ENCODE measurements at regions not wholly inside any gene's neighbourhood (a gene's known extent, or its start where the extent isn't known, plus 50 kb on each side); places are given as distances from the start of the nearest gene placed in this dataset.
"Not testable (repeated sequence)": the region's sequence is repeated elsewhere in the genome, so short reads cannot be mapped to it uniquely, and the experiment has no call there.

- WGBS, 3 donors = 64 to 71% (median 70%) methylated on average over 2 of the region's 2 CpGs
- intact Hi-C loops (cut with DNase I) = no loop called here
Measured at GRCh38 chr1:82141390-82141789, 340.7 kb downstream of the ADGRL2 start.

GRCh38 chr1:82139751-82140468 lies 339.2 kb downstream of the ADGRL2 start:
- WGBS, 3 donors = 94 to 98% (median 96%) methylated on average over 8 of the region's 8 CpGs
- Histone ChIP-seq H3K27ac (no peak overlapping the region), H3K4me3 (no peak overlapping the region), H3K36me3 (no peaks in the 10 kb centered on the region), H3K4me1 (ENCODE audit: insufficient read depth) (no peaks in the 10 kb centered on the region), H3K27me3 (no peaks in the 10 kb centered on the region), H3K9me3 (no peaks in the 10 kb centered on the region)
- intact Hi-C loops (cut with DNase I) = no loop called here
- TF ChIP-seq EP300 (IDR thresholded peaks at IDR 0.05) = no peak
- TF ChIP-seq, protein P1, sequence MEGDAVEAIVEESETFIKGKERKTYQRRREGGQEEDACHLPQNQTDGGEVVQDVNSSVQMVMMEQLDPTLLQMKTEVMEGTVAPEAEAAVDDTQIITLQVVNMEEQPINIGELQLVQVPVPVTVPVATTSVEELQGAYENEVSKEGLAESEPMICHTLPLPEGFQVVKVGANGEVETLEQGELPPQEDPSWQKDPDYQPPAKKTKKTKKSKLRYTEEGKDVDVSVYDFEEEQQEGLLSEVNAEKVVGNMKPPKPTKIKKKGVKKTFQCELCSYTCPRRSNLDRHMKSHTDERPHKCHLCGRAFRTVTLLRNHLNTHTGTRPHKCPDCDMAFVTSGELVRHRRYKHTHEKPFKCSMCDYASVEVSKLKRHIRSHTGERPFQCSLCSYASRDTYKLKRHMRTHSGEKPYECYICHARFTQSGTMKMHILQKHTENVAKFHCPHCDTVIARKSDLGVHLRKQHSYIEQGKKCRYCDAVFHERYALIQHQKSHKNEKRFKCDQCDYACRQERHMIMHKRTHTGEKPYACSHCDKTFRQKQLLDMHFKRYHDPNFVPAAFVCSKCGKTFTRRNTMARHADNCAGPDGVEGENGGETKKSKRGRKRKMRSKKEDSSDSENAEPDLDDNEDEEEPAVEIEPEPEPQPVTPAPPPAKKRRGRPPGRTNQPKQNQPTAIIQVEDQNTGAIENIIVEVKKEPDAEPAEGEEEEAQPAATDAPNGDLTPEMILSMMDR (IDR thresholded peaks at IDR 0.05) = no peak
- TF ChIP-seq POLR2A (IDR thresholded peaks at IDR 0.05) = no peak
- DNase-seq = no peak

More at GRCh38 chr1:82141390-82141789, 340.7 kb downstream of the ADGRL2 start:
- H3K27me3 ChIP-seq = no peaks in the 10 kb centered on the region
- no peak for TF ChIP-seq EP300 (IDR thresholded peaks at IDR 0.05)
- TF ChIP-seq POLR2A (IDR thresholded peaks at IDR 0.05) = no peak
- TF ChIP-seq, protein P1 (IDR thresholded peaks at IDR 0.05) = no peak
- H3K36me3 ChIP-seq = no peaks in the 10 kb centered on the region
- no peaks in the 10 kb centered on the region for H3K9me3 ChIP-seq
- no peak for DNase-seq
- H3K4me1 ChIP-seq (ENCODE audit: insufficient read depth) = no peaks in the 10 kb centered on the region
- H3K4me3 ChIP-seq = no peak overlapping the region
- H3K27ac ChIP-seq = no peak overlapping the region

- H3K27ac ChIP-seq; intact Hi-C loops (cut with DNase I): not testable (repeated sequence)
- 90 to 92% (median 92%) methylated on average over 19 to 20 of the region's 20 CpGs for WGBS, 3 donors
Measured at GRCh38 chr1:82136351-82136750, 335.6 kb downstream of the ADGRL2 start.

DNA sequence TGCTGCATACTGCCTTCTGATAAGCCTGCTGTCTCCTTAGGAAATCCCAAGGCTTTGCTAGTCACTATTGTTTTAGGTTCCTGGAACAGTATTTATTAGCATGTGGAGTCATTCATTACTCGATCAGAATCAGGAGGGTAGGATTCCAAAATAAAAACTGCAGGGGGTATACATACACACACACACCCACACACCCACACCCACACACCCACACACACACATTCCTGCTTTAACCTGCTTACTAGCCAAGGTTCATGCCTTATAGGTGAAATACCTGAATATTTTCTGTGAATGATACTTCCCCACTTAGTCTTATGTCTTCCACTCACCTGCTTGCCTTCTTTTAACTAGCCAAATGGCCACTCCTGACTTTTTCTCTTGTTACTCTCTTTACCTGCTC lies 325.1 kb downstream of the ADGRL2 start:
- Histone ChIP-seq H3K4me3 (no peak overlapping the region), H3K4me1 (ENCODE audit: insufficient read depth) (no peaks in the 10 kb centered on the region)
- intact Hi-C loops (cut with DNase I) = no loop called here

More at GRCh38 chr1:82136351-82136750, 335.6 kb downstream of the ADGRL2 start:
- H3K36me3 ChIP-seq; H3K9me3 ChIP-seq; DNase-seq; H3K4me1 ChIP-seq (ENCODE audit: insufficient read depth); H3K4me3 ChIP-seq; H3K27me3 ChIP-seq: not testable (repeated sequence)

DNA sequence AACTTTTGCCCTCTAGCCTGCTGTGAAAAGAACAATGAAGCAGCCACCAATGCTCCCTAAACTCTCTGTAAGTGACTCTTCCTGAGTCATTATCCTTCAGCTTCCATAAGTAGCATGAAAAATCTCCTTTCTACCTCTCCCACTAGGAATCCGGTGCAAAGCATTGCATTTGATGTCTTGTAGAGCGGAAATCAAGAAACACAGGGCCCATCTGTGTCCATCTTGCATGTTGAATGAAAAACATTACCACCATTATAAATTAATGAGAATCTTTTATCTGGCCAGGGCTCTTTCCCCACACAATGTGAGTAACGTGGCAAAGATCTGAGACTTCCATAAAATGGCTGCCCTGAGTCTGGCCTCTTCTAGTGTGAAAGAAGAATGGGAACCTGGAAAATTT lies 324.4 kb downstream of the ADGRL2 start:
- Histone ChIP-seq H3K4me1 (ENCODE audit: insufficient read depth) (no peaks in the 10 kb centered on the region), H3K27me3 (no peaks in the 10 kb centered on the region), H3K9me3 (no peaks in the 10 kb centered on the region), H3K27ac (no peak overlapping the region), H3K36me3 (no peaks in the 10 kb centered on the region), H3K4me3 (no peak overlapping the region)
- intact Hi-C loops (cut with DNase I) = no loop called here
- 95 to 98% (median 96%) methylated on average over 3 of the region's 3 CpGs for WGBS, 3 donors
- no peak for TF ChIP-seq EP300 (IDR thresholded peaks at IDR 0.05)
- TF ChIP-seq POLR2A (IDR thresholded peaks at IDR 0.05) = no peak
- TF ChIP-seq, protein P1 (IDR thresholded peaks at IDR 0.05) = no peak
- no peak for DNase-seq

More for the DNA sequence above, 325.1 kb downstream of the ADGRL2 start:
- Histone ChIP-seq H3K27ac (no peak overlapping the region), H3K9me3 (no peaks in the 10 kb centered on the region), H3K36me3 (no peaks in the 10 kb centered on the region), H3K27me3 (no peaks in the 10 kb centered on the region)
- TF ChIP-seq EP300 (IDR thresholded peaks at IDR 0.05) (no peak), POLR2A (IDR thresholded peaks at IDR 0.05) (no peak)
- TF ChIP-seq, protein P1 (IDR thresholded peaks at IDR 0.05) = no peak
- 67 to 78% (median 74%) methylated on average over 1 of the region's 1 CpG for WGBS, 3 donors
- no peak for DNase-seq
